ENCODE measurements at regions not wholly inside any gene's neighbourhood (a gene's known extent, or its start where the extent isn't known, plus 50 kb on each side); places are given as distances from the start of the nearest gene placed in this dataset.
A peak's percentile ranks its signal among the peaks of the same experiment; 100 is the strongest.

DNA sequence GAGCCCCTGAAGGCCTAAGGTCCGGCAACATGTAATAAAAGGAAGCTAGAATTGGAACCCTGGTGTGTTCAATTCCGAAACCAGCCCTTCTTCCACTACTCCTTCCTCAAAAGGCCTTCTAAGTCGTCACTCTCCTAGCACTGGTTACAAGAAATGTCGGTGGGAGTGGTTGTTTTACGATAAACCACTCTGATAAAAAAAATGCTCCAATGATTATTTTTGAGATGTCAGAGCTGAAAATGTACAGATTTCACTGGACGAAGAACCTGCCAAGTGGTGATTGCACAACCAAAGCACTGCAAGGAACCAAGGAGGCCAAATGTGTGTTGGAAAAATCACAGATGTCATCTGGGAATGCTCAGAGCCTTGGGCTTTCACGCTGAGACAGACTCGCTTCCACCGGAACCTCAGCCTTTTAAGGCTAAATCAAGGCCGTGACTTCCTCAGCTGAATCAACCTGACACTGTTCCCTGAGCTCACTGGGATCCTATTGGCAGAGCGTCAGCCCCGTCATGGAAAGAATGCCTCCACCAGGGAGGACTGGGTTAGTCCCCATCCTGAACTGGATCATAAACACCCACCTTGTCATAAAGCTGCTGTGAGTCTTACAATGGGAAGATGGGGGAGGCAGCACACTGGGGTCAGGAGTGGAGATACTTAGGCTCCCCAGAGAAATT, 108.1 kb upstream of the THBS1 start:
- no peaks in the 10 kb centered on the region for H3K9me3 Mint-ChIP-seq
- H3K27ac Mint-ChIP-seq = no peak overlapping the region
- ATAC-seq (replicated peaks) = no peak
- H3K4me3 Mint-ChIP-seq = no peak overlapping the region
- H3K27me3 Mint-ChIP-seq = peaks cover 8 to 17% of the 10 kb centered on the region in 2 donors
- no peaks in the 10 kb centered on the region for H3K36me3 Mint-ChIP-seq (ENCODE audit: insufficient read depth)
- H3K4me1 Mint-ChIP-seq (ENCODE audit: low read depth in 2 of 2) = no peaks in the 10 kb centered on the region
- DNase-seq = no peak

- Mint-ChIP-seq H3K4me3 (no peak overlapping the region), H3K9me3 (no peaks in the 10 kb centered on the region), H3K36me3 (ENCODE audit: insufficient read depth) (no peaks in the 10 kb centered on the region), H3K27me3 (peaks cover 8 to 17% of the 10 kb centered on the region in 2 donors), H3K4me1 (ENCODE audit: low read depth in 2 of 2) (no peaks in the 10 kb centered on the region), H3K27ac (no peak overlapping the region)
- ATAC-seq (replicated peaks) (no peak), DNase-seq (no peak)
These were observed 107.5 kb upstream of the THBS1 start for GRCh38 chr15:39473298-39473947.

DNA sequence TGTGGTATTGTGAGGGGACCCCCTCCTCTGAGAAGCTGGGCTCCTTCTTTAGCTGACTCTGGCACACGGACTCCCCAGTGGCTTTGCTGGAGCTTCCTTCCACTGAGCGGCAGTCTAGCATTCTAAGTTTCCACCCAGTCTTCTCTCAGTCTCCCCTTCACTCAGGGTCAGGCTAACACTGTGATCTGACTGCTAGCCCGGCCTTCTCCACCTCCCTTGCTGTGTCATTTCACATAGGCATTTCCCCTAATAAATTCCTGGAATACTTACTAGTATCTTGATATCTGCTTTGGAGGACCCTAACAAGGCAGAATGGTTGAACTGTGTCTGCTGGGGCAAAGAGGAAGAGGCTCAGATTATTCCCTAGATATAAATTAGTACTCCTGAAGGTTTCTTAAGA, 106.2 kb upstream of the THBS1 start:
- Mint-ChIP-seq H3K27ac (no peak overlapping the region), H3K9me3 (no peaks in the 10 kb centered on the region), H3K4me1 (ENCODE audit: low read depth in 2 of 2) (peaks cover 0 to 6% of the 10 kb centered on the region in 2 donors), H3K4me3 (no peak overlapping the region), H3K27me3 (peaks cover 8 to 17% of the 10 kb centered on the region in 2 donors), H3K36me3 (ENCODE audit: insufficient read depth) (no peaks in the 10 kb centered on the region)
- ATAC-seq (replicated peaks) (no peak), DNase-seq (no peak)

DNA sequence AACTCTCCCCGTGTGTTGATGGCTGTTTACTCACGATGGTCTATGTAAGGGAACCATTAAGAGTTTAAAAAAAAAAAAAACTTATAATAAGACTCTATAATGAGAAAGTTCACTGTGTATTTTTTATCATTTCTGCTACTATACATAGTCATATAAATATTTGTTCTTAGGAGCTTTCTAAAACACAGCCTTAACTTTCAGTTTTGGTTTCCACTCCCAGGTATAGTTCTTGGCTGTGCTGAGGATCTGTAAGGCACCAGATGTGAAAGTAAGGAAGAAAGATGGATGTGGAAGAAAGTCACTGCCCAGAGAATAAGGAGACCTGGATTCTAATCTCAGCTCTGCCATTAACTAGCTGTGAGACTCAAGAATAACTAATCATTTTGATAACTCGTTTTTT, 101.9 kb upstream of the THBS1 start:
- peaks cover 0 to 6% of the 10 kb centered on the region in 2 donors for H3K4me1 Mint-ChIP-seq (ENCODE audit: low read depth in 2 of 2)
- H3K27me3 Mint-ChIP-seq = peaks cover 0 to 1% of the 10 kb centered on the region in 2 donors
- no peaks in the 10 kb centered on the region for H3K9me3 Mint-ChIP-seq
- no peak overlapping the region for H3K27ac Mint-ChIP-seq
- peak overlapping the region in 1 of 2 donors; percentile 25 for H3K4me3 Mint-ChIP-seq
- DNase-seq = no peak
- H3K36me3 Mint-ChIP-seq (ENCODE audit: insufficient read depth) = no peaks in the 10 kb centered on the region
- ATAC-seq (replicated peaks) = no peak

GRCh38 chr15:39479911-39480310, 101.0 kb upstream of the THBS1 start:
- no peak overlapping the region for H3K27ac Mint-ChIP-seq
- DNase-seq (no peak), ATAC-seq (replicated peaks) (no peak)
- no peaks in the 10 kb centered on the region for H3K9me3 Mint-ChIP-seq
- H3K27me3 Mint-ChIP-seq = no peaks in the 10 kb centered on the region
- H3K36me3 Mint-ChIP-seq (ENCODE audit: insufficient read depth) = no peaks in the 10 kb centered on the region
- H3K4me1 Mint-ChIP-seq (ENCODE audit: low read depth in 2 of 2) = peaks cover 0 to 6% of the 10 kb centered on the region in 2 donors
- H3K4me3 Mint-ChIP-seq = no peak overlapping the region

DNA sequence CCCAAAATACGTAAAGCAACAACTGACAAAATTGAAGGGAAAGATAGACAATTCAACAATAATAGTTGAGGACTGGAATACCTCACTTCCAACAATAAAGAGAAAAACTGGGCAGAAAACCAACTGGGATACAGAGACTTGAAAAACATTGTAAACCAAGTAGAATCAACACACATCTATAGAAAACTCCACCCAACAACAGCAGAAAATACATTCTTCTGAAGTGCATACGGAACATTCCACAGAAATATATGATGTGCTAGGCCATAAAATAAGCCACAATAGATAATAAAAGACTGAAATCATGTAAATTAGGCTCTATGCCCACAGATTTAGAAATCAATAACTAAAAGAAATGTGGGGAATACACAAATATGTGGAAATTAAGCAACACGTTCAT, 98.4 kb upstream of the THBS1 start:
- H3K4me3 Mint-ChIP-seq = no peak overlapping the region
- H3K27ac Mint-ChIP-seq = no peak overlapping the region
- DNase-seq = no peak
- no peaks in the 10 kb centered on the region for H3K36me3 Mint-ChIP-seq (ENCODE audit: insufficient read depth)
- H3K4me1 Mint-ChIP-seq (ENCODE audit: low read depth in 2 of 2) = peaks cover 0 to 6% of the 10 kb centered on the region in 2 donors
- H3K9me3 Mint-ChIP-seq = no peaks in the 10 kb centered on the region
- no peak for ATAC-seq (replicated peaks)
- no peaks in the 10 kb centered on the region for H3K27me3 Mint-ChIP-seq

DNA sequence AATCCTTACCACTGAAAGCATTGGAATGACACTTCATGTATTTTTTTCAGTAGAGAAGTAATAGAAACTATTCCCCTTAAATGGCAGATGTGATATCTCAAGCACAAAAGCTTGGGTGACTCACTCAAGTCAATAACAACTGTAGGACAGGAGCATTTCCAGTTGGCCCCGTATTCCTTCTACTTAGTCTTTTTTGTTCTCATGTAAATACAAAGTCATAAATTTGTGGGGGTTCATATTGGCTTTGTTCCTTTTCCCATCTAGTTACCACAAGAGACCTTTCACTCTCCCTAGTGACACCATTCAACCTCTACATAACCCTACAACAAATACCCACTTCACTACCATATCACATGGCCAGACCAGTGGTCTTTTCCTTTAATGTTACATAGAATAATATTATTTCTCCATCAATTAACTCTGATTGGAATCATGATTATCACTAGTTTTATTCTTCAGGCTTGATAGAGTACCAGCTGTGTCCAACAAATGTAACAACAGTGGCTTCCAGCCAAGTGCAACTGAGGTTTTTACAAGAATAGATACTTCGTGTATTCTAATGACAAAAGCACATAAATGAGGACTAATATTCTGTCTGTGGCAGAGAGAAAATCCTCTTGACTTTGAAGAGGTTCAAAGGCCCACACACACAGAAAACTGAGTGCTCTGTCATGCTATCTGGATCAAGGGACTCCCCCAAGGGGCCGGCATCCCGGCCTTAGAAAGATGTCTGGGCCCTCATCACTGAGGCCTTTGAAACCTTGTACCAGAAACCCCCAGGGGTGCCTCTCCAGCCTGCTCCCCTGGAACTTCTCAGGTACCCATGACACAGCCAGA, 94.0 kb upstream of the THBS1 start:
- no peaks in the 10 kb centered on the region for H3K4me1 Mint-ChIP-seq (ENCODE audit: low read depth in 2 of 2)
- H3K9me3 Mint-ChIP-seq = no peaks in the 10 kb centered on the region
- DNase-seq = no peak
- no peaks in the 10 kb centered on the region for H3K36me3 Mint-ChIP-seq (ENCODE audit: insufficient read depth)
- peaks cover 0 to 6% of the 10 kb centered on the region in 2 donors for H3K27me3 Mint-ChIP-seq
- H3K4me3 Mint-ChIP-seq = no peak overlapping the region
- no peak overlapping the region for H3K27ac Mint-ChIP-seq
- no peak for ATAC-seq (replicated peaks)

DNA sequence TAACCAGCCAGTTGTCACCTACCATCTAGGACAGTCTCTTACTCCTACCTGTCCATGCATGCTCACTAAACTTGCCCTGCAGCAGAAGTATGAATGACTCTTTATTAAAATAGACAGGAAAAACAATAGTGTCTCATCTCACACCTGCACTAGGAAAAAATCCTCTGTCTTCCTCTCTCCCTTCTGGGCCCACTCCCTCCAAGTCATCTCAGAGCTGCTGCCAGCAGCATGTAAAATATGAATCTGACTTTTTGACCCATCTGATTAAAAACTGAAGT, 93.5 kb upstream of the THBS1 start:
- Mint-ChIP-seq H3K27ac (no peak overlapping the region), H3K36me3 (ENCODE audit: insufficient read depth) (no peaks in the 10 kb centered on the region), H3K27me3 (peaks cover 4 to 6% of the 10 kb centered on the region in 2 donors), H3K4me1 (ENCODE audit: low read depth in 2 of 2) (no peaks in the 10 kb centered on the region), H3K4me3 (no peak overlapping the region), H3K9me3 (no peaks in the 10 kb centered on the region)
- DNase-seq (no peak), ATAC-seq (replicated peaks) (no peak)

- no peak overlapping the region for H3K27ac Mint-ChIP-seq
- no peak for DNase-seq
- H3K9me3 Mint-ChIP-seq = no peaks in the 10 kb centered on the region
- H3K27me3 Mint-ChIP-seq = peaks cover 6 to 11% of the 10 kb centered on the region in 2 donors
- H3K36me3 Mint-ChIP-seq (ENCODE audit: insufficient read depth) = no peaks in the 10 kb centered on the region
- H3K4me1 Mint-ChIP-seq (ENCODE audit: low read depth in 2 of 2) = no peaks in the 10 kb centered on the region
- H3K4me3 Mint-ChIP-seq = no peak overlapping the region
- no peak for ATAC-seq (replicated peaks)
These were observed 92.4 kb upstream of the THBS1 start for GRCh38 chr15:39488516-39488915.

- Mint-ChIP-seq H3K9me3 (no peaks in the 10 kb centered on the region), H3K4me3 (no peak overlapping the region), H3K36me3 (ENCODE audit: insufficient read depth) (no peaks in the 10 kb centered on the region), H3K4me1 (ENCODE audit: low read depth in 2 of 2) (no peaks in the 10 kb centered on the region), H3K27ac (no peak overlapping the region), H3K27me3 (peaks cover 6 to 11% of the 10 kb centered on the region in 2 donors)
- ATAC-seq (replicated peaks) (no peak), DNase-seq (no peak)
These were observed 91.9 kb upstream of the THBS1 start for GRCh38 chr15:39488961-39489360.

DNA sequence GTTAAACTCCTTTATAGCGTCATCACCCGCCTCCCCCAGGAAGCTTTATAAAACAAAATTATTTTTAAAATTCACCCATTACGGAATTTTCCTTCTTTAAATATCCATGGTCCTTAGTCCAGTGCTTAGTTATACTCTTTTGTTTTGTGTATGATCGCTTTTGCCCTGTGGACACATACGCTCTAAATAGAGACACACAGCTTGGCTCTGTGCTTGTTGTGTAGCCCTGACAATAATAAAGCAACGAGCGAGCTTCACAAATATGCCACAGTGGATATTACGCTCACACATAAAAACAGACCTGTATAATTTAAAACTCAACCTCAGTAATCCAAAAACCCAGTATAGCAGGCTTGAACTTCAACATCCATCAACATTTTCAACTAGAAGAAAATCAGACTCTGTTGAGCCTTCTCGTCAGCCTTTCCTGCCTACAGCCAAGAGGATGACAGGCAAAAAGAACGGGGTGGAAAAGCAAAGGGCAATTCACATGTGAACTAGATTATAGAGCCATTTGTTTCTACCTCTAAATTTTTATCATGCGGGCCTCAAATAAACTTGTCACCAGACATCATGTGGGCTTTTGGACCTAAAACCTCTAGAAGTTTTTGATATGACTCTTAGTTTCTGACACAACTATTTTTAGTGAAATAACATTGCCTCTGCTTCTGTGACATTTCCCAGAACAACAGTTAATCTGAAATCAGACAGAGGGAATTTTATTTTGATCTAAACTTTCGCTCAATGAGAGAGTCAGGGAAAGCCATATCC, 89.6 kb upstream of the THBS1 start:
- Mint-ChIP-seq H3K4me1 (ENCODE audit: low read depth in 2 of 2) (peaks cover 4 to 7% of the 10 kb centered on the region in 2 donors), H3K27me3 (peaks cover 7 to 17% of the 10 kb centered on the region in 2 donors), H3K27ac (no peak overlapping the region), H3K36me3 (ENCODE audit: insufficient read depth) (no peaks in the 10 kb centered on the region), H3K4me3 (no peak overlapping the region), H3K9me3 (no peaks in the 10 kb centered on the region)
- no peak for ATAC-seq (replicated peaks)
- DNase-seq = no peak

- Mint-ChIP-seq H3K27ac (no peak overlapping the region), H3K36me3 (ENCODE audit: insufficient read depth) (no peaks in the 10 kb centered on the region), H3K27me3 (peaks cover 11 to 24% of the 10 kb centered on the region in 2 donors)
These were observed 88.9 kb upstream of the THBS1 start for GRCh38 chr15:39491886-39492490.

DNA sequence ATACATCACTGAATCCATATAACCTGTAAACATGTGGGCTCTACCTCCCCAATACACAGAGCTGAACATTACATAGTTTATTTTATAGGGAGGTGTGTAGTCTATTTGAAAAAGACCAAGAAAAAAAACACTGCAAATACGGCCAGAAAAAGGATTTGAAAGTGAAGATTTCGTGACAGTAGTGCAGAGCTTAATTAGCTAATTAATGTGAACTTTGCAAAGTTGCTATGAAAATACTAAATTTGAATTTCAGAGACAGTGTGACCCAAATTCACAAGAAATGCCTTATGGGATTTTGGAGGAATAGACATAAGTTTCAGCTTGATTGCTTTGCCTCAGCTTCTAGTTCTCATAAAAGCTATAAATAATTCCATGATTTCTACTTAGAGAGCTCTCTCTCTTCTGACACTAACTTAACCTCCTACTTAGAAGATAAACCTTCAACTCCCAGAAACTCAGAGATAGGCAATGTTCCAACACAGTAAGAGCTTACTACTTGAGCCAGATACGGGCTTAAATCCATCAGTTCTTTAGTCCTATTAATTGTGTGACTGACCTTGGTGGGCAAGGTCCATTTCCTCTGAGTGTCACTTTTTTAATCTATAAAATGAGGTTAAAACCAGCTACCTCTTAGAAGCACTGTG, 87.3 kb upstream of the THBS1 start:
- no peak for DNase-seq
- Mint-ChIP-seq H3K4me3 (no peak overlapping the region), H3K9me3 (no peaks in the 10 kb centered on the region), H3K36me3 (ENCODE audit: insufficient read depth) (no peaks in the 10 kb centered on the region), H3K27me3 (peaks cover 11 to 30% of the 10 kb centered on the region in 2 donors), H3K27ac (no peak overlapping the region), H3K4me1 (ENCODE audit: low read depth in 2 of 2) (peaks cover 9 to 20% of the 10 kb centered on the region in 2 donors)
- no peak for ATAC-seq (replicated peaks)

More at GRCh38 chr15:39491886-39492490, 88.9 kb upstream of the THBS1 start:
- no peak for DNase-seq
- Mint-ChIP-seq H3K4me3 (no peak overlapping the region), H3K4me1 (ENCODE audit: low read depth in 2 of 2) (peaks cover 4 to 10% of the 10 kb centered on the region in 2 donors), H3K9me3 (no peaks in the 10 kb centered on the region)
- ATAC-seq (replicated peaks) = no peak
